Neural progenitor cell (in vitro differentiated cells): ENCODE measurements at regions not wholly inside any gene's neighbourhood (a gene's known extent, or its start where the extent isn't known, plus 50 kb on each side); places are given as distances from the start of the nearest gene placed in this dataset.

Source experiments
- CTCF ChIP-seq: fragments of 200-600 bp; sonication (generic); IDR thresholded peaks from 2 replicates; pipeline ENCODE4 v1.5.1; 2017; ENCODE audit warnings: antibody characterized with exemption, mild to moderate bottlenecking
- EZH2 ChIP-seq: fragments of 200-600 bp; sonication (generic); IDR thresholded peaks from 2 replicates; pipeline ENCODE4 v1.6.1; 2017; ENCODE audit warnings: antibody characterized with exemption, mild to moderate bottlenecking, moderate library complexity
- EZH2phosphoT487 ChIP-seq: fragments of 200-600 bp; sonication (generic); IDR thresholded peaks from 2 replicates; pipeline ENCODE4 v1.6.1; 2017; ENCODE audit warnings: antibody characterized with exemption

- TF ChIP-seq CTCF, result no peak
- peak; percentile 86 for TF ChIP-seq EZH2phosphoT487
- TF ChIP-seq EZH2, result no peak
These were observed 1183.0 kb downstream of the MAT2B start for GRCh38 chr5:164688437-164688836.
